Stimulated activated CD4-positive, alpha-beta T cell treated with anti-CD3 and anti-CD28 coated beads, Interleukin-2, amount 100 ng/mL, for 48 hours (primary cell): ENCODE measurements at regions not wholly inside any gene's neighbourhood (a gene's known extent, or its start where the extent isn't known, plus 50 kb on each side); places are given as distances from the start of the nearest gene placed in this dataset.

ENCODE experiments used
- DNase-seq, 2 donors: peaks; one replicate each; pipeline ENCODE4 v3.0.0-alpha.2; 2020

- no peak for DNase-seq
Observed at GRCh38 chr9:134251296-134252069, 74.8 kb upstream of the RXRA start.

- no peak for DNase-seq
Observed at GRCh38 chr9:134252084-134252830, 74.0 kb upstream of the RXRA start.

GRCh38 chr9:134253606-134254205 lies 72.5 kb upstream of the RXRA start:
- DNase-seq: no peak

- no peak for DNase-seq
Observed at GRCh38 chr9:134258332-134258731, 67.9 kb upstream of the RXRA start.

- DNase-seq: no peak
Observed at GRCh38 chr9:134258828-134259546, 67.3 kb upstream of the RXRA start.

- no peak for DNase-seq
Observed at GRCh38 chr9:134259708-134260107, 66.5 kb upstream of the RXRA start.

- DNase-seq: no peak
Observed at GRCh38 chr9:134260801-134261200, 65.5 kb upstream of the RXRA start.

- no peak for DNase-seq
Observed at GRCh38 chr9:134262035-134262434, 64.2 kb upstream of the RXRA start.

GRCh38 chr9:134263596-134263995 lies 62.7 kb upstream of the RXRA start:
- no peak for DNase-seq

GRCh38 chr9:134264169-134264568 lies 62.1 kb upstream of the RXRA start:
- no peak for DNase-seq

GRCh38 chr9:134265078-134265477 lies 61.2 kb upstream of the RXRA start:
- no peak for DNase-seq

GRCh38 chr9:134266418-134266817 lies 59.8 kb upstream of the RXRA start:
- no peak for DNase-seq

- DNase-seq: no peak
Observed at GRCh38 chr9:134267305-134267880, 58.9 kb upstream of the RXRA start.

- DNase-seq: no peak
Observed at GRCh38 chr9:134267881-134268724, 58.2 kb upstream of the RXRA start.

- no peak for DNase-seq
Observed at GRCh38 chr9:134268747-134269146, 57.5 kb upstream of the RXRA start.

- DNase-seq: no peak
Observed at GRCh38 chr9:134271338-134272301, 54.6 kb upstream of the RXRA start.

GRCh38 chr9:134272302-134273023 lies 53.8 kb upstream of the RXRA start:
- DNase-seq: no peak

GRCh38 chr9:134273647-134274046 lies 52.6 kb upstream of the RXRA start:
- DNase-seq: no peak

GRCh38 chr9:134275375-134275774 lies 50.9 kb upstream of the RXRA start:
- no peak for DNase-seq
